A172 (cell line): ENCODE measurements at regions not wholly inside any gene's neighbourhood (a gene's known extent, or its start where the extent isn't known, plus 50 kb on each side); places are given as distances from the start of the nearest gene placed in this dataset.
A peak's percentile ranks its signal among the peaks of the same experiment; 100 is the strongest.
"Not testable (repeated sequence)": the region's sequence is repeated elsewhere in the genome, so short reads cannot be mapped to it uniquely, and the experiment has no call there.

Experiments
- DNase-seq: peaks from one replicate; pipeline ENCODE4 v3.0.0-alpha.2; 2015; ENCODE audit warnings: low spot score

GRCh38 chr4:3651267-3651845 lies 114.8 kb upstream of the ADRA2C start:
- no peak for DNase-seq

GRCh38 chr4:3649491-3649890 lies 116.7 kb upstream of the ADRA2C start:
- no peak for DNase-seq

GRCh38 chr4:3648731-3649130 lies 116.5 kb upstream of the LRPAP1 start:
- no peak for DNase-seq

- DNase-seq: no peak
Observed at GRCh38 chr4:3648195-3648594, 116.0 kb upstream of the LRPAP1 start.

- no peak for DNase-seq
Observed at GRCh38 chr4:3647421-3647820, 115.2 kb upstream of the LRPAP1 start.

- no peak for DNase-seq
Observed at GRCh38 chr4:3645711-3646679, 113.8 kb upstream of the LRPAP1 start.

- DNase-seq: peak; percentile 87
Observed at GRCh38 chr4:3644849-3645627, 112.8 kb upstream of the LRPAP1 start.

- DNase-seq: no peak
Observed at GRCh38 chr4:3643518-3644433, 111.6 kb upstream of the LRPAP1 start.

GRCh38 chr4:3642806-3643517 lies 110.7 kb upstream of the LRPAP1 start:
- no peak for DNase-seq

GRCh38 chr4:3642056-3642630 lies 109.9 kb upstream of the LRPAP1 start:
- DNase-seq: no peak

- DNase-seq: no peak
Observed at GRCh38 chr4:3641501-3641900, 109.3 kb upstream of the LRPAP1 start.

- peak; percentile 57 for DNase-seq
Observed at GRCh38 chr4:3640587-3640962, 108.4 kb upstream of the LRPAP1 start.

GRCh38 chr4:3639613-3640586 lies 107.7 kb upstream of the LRPAP1 start:
- no peak for DNase-seq

- DNase-seq: no peak
Observed at GRCh38 chr4:3638080-3638795, 106.0 kb upstream of the LRPAP1 start.

- no peak for DNase-seq
Observed at GRCh38 chr4:3637326-3638016, 105.2 kb upstream of the LRPAP1 start.

- DNase-seq: no peak
Observed at GRCh38 chr4:3636646-3637320, 104.6 kb upstream of the LRPAP1 start.

- not testable (repeated sequence) for DNase-seq
Observed at GRCh38 chr4:3636020-3636419, 103.8 kb upstream of the LRPAP1 start.
